ENCODE measurements at regions not wholly inside any gene's neighbourhood (a gene's known extent, or its start where the extent isn't known, plus 50 kb on each side); places are given as distances from the start of the nearest gene placed in this dataset.

- H3K9me3 ChIP-seq, result no peaks in the 10 kb centered on the region
- DNase-seq, result no peak
- intact Hi-C loops (cut with DNase I), result no loop called here
- H3K27me3 ChIP-seq, result no peaks in the 10 kb centered on the region
- H3K27ac ChIP-seq, result no peak overlapping the region
- H3K36me3 ChIP-seq, result no peaks in the 10 kb centered on the region
- peaks cover 0 to 4% (median 0%) of the 10 kb centered on the region in 3 donors for H3K4me1 ChIP-seq
- TF ChIP-seq POLR2A (IDR thresholded peaks at IDR 0.05) (no peak), CTCF (IDR thresholded peaks at IDR 0.05) (no peak)
- H3K4me3 ChIP-seq, result no peak overlapping the region
- 29 to 31% methylated on average over 3 of the region's 3 CpGs for WGBS, 2 donors
Observed at GRCh38 chr3:55185380-55185779, 257.5 kb upstream of the LRTM1 start.

- H3K27me3 ChIP-seq, result no peaks in the 10 kb centered on the region
- no peaks in the 10 kb centered on the region for H3K36me3 ChIP-seq
- H3K4me3 ChIP-seq, result no peak overlapping the region
- no peak for DNase-seq
- no peak overlapping the region for H3K27ac ChIP-seq
- no peaks in the 10 kb centered on the region for H3K9me3 ChIP-seq
- TF ChIP-seq CTCF (IDR thresholded peaks at IDR 0.05), result no peak
- no peak for TF ChIP-seq POLR2A (IDR thresholded peaks at IDR 0.05)
- intact Hi-C loops (cut with DNase I), result loop anchor here (5.0 kb wide), 1 partner anchor 331 kb away; no protein-coding TSS in a partner anchor
- H3K4me1 ChIP-seq, result peaks cover 0 to 4% (median 0%) of the 10 kb centered on the region in 3 donors
Observed at GRCh38 chr3:55183201-55183600, 255.3 kb upstream of the LRTM1 start.

- DNase-seq, result no peak
- no peak overlapping the region for H3K27ac ChIP-seq
- TF ChIP-seq CTCF (IDR thresholded peaks at IDR 0.05) (peak; percentile 44 to 72 (median 56)), POLR2A (IDR thresholded peaks at IDR 0.05) (no peak)
- no peaks in the 10 kb centered on the region for H3K36me3 ChIP-seq
- intact Hi-C loops (cut with DNase I), result loop anchor here (5.0 kb wide), 1 partner anchor 329 kb away; no protein-coding TSS in a partner anchor
- no peaks in the 10 kb centered on the region for H3K9me3 ChIP-seq
- 29 to 37% methylated on average over 6 of the region's 6 CpGs for WGBS, 2 donors
- H3K27me3 ChIP-seq, result no peaks in the 10 kb centered on the region
- peaks cover 0 to 4% (median 0%) of the 10 kb centered on the region in 3 donors for H3K4me1 ChIP-seq
- no peak overlapping the region for H3K4me3 ChIP-seq
Observed at GRCh38 chr3:55180936-55181535, 253.2 kb upstream of the LRTM1 start.

GRCh38 chr3:55180161-55180560, 252.3 kb upstream of the LRTM1 start:
- TF ChIP-seq CTCF (IDR thresholded peaks at IDR 0.05) (no peak), POLR2A (IDR thresholded peaks at IDR 0.05) (no peak)
- WGBS, 2 donors, result 66 to 90% methylated on average over 2 to 3 of the region's 3 CpGs
- H3K27me3 ChIP-seq, result no peaks in the 10 kb centered on the region
- no peaks in the 10 kb centered on the region for H3K36me3 ChIP-seq
- peaks cover 0 to 4% (median 0%) of the 10 kb centered on the region in 3 donors for H3K4me1 ChIP-seq
- intact Hi-C loops (cut with DNase I), result loop anchor here (5.0 kb wide), 1 partner anchor 328 kb away; no protein-coding TSS in a partner anchor
- no peak overlapping the region for H3K27ac ChIP-seq
- H3K4me3 ChIP-seq, result no peak overlapping the region
- no peaks in the 10 kb centered on the region for H3K9me3 ChIP-seq
- no peak for DNase-seq

- H3K4me3 ChIP-seq, result no peak overlapping the region
- H3K36me3 ChIP-seq, result no peaks in the 10 kb centered on the region
- no peak for TF ChIP-seq CTCF (IDR thresholded peaks at IDR 0.05)
- no peak for TF ChIP-seq POLR2A (IDR thresholded peaks at IDR 0.05)
- H3K27me3 ChIP-seq, result no peaks in the 10 kb centered on the region
- no peak overlapping the region for H3K27ac ChIP-seq
- H3K9me3 ChIP-seq, result no peaks in the 10 kb centered on the region
- WGBS, 2 donors, result 92 to 94% methylated on average over 3 of the region's 3 CpGs
- no peak for DNase-seq
- H3K4me1 ChIP-seq, result peaks cover 0 to 4% (median 0%) of the 10 kb centered on the region in 3 donors
- intact Hi-C loops (cut with DNase I), result no loop called here
Observed at GRCh38 chr3:55178336-55178735, 250.5 kb upstream of the LRTM1 start.
